ENCODE measurements at regions not wholly inside any gene's neighbourhood (a gene's known extent, or its start where the extent isn't known, plus 50 kb on each side); places are given as distances from the start of the nearest gene placed in this dataset.

DNA sequence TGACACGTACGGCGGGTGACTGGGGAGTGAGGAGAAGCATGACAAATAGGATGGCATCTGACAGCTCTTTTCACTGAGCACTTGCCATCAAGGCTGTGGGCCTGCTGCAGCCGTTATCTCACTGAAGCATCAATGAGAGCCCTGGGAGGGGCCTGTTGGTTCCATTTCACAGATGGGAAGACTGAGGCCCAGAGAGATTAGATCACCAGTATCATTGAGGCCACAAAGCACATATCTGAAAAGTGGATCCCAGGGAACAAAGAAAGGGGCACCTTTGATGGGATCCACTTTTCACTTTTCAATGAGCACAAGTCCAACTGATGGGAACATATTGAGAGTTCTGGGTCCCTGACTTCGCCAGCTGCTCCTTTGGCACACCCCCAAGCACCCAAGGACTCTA, 144.4 kb upstream of the LHX1 start:
- Histone ChIP-seq H3K9me3 (ENCODE audit: control extremely low read depth in 1 of 5, control insufficient read depth in 4 of 5, insufficient read depth in 2 of 5, low read depth in 1 of 5, low read length in 4 of 5) (peaks cover 0 to 3% (median 0%) of the 10 kb centered on the region in 5 experiments), H3K36me3 (ENCODE audit: control insufficient read depth in 4 of 4, insufficient read depth in 4 of 4, low read length in 3 of 4) (no peaks in the 10 kb centered on the region), H3K4me3 (ENCODE audit: control insufficient read depth in 1 of 7, extremely low read depth in 1 of 7, insufficient read depth in 4 of 7, low read depth in 2 of 7, low read length in 6 of 7) (no peak overlapping the region), H3K27me3 (replicated peaks in 2 of 5; ENCODE audit: control insufficient read depth in 4 of 5, insufficient read depth in 5 of 5, low read length in 4 of 5) (peaks cover 3 to 36% (median 15%) of the 10 kb centered on the region in 5 experiments), H3K4me1 (ENCODE audit: control extremely low read depth in 1 of 4, control insufficient read depth in 4 of 4, insufficient read depth in 4 of 4, low read length in 3 of 4) (no peaks in the 10 kb centered on the region), H3K27ac (ENCODE audit: insufficient read depth in 1 of 2, low read depth in 1 of 2, low read length in 2 of 2, poor library complexity in 1 of 2, severe bottlenecking in 2 of 2) (no peak overlapping the region)
- ChIA-PET CTCF (no interaction called here), POLR2A (no interaction called here)
- 94% methylated on average over 5 of the region's 5 CpGs for WGBS (ENCODE audit: insufficient coverage)
- no peak for DNase-seq

DNA sequence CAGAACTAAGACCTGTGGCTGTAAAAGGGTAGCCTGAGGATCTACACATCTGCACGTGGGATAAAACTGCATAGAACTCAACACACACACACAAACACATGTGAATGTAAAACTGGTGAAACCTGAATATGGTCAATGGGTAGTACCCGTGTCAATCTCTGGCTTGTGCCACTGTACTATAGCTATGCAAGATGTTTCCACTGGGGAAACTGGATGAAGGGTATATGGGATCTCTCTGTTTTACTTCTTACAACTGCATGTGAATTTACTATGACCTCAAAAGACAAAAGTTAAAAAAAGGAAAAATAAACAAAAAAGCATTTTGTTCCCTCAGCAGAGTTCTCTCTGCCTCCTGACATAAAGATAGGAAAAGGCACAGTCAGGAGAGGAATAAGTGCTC, 143.3 kb upstream of the LHX1 start:
- ChIA-PET CTCF (no interaction called here), POLR2A (no interaction called here)
- peaks cover 0 to 3% (median 0%) of the 10 kb centered on the region in 5 experiments for H3K9me3 ChIP-seq (ENCODE audit: control extremely low read depth in 1 of 5, control insufficient read depth in 4 of 5, insufficient read depth in 2 of 5, low read depth in 1 of 5, low read length in 4 of 5)
- H3K4me3 ChIP-seq (ENCODE audit: control insufficient read depth in 1 of 7, extremely low read depth in 1 of 7, insufficient read depth in 4 of 7, low read depth in 2 of 7, low read length in 6 of 7), result no peak overlapping the region
- H3K36me3 ChIP-seq (ENCODE audit: control insufficient read depth in 4 of 4, insufficient read depth in 4 of 4, low read length in 3 of 4), result no peaks in the 10 kb centered on the region
- H3K4me1 ChIP-seq (ENCODE audit: control extremely low read depth in 1 of 4, control insufficient read depth in 4 of 4, insufficient read depth in 4 of 4, low read length in 3 of 4), result no peaks in the 10 kb centered on the region
- no peak for DNase-seq
- H3K27ac ChIP-seq (ENCODE audit: insufficient read depth in 1 of 2, low read depth in 1 of 2, low read length in 2 of 2, poor library complexity in 1 of 2, severe bottlenecking in 2 of 2), result no peak overlapping the region
- H3K27me3 ChIP-seq (replicated peaks in 2 of 5; ENCODE audit: control insufficient read depth in 4 of 5, insufficient read depth in 5 of 5, low read length in 4 of 5), result peaks cover 3 to 36% (median 15%) of the 10 kb centered on the region in 5 experiments
- no CpG with 5 or more reads among the region's 2 CpGs for WGBS (ENCODE audit: insufficient coverage)

DNA sequence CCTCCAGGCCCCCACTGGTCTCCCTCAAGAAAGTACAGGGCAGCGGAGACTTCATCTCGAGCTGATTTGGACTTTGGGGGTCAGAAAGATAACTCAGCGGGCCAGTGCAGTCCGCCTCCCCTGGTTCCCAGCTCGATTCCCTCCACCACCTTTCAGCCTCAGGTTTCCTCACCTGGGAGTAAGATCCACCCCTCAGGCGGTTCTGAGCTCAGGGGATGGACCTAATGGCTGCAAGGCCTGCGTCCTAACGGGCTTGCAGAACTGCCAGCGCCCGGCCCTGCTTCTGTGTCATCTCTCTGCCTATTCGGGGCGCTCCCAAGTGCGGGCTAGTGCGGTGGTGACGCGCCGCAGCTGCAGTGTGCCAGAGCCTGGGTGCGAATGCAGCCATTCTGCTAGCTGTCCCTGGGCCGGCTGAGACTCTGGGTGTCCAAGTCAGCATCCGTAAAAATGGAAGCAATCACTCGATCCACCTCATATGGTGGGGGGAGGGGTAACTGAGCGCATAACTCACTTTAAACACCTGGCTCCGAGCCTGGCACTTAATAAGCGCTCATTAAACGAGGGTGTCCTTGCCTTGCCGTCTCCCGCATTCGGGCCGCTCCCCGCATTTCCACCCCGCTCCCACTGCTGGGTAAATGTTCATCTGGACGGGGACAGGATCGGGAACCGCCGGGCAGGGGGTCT, 129.6 kb upstream of the LHX1 start:
- DNase-seq, result no peak
- Histone ChIP-seq H3K27me3 (replicated peaks in 2 of 5; ENCODE audit: control insufficient read depth in 4 of 5, insufficient read depth in 5 of 5, low read length in 4 of 5) (peaks cover 5 to 89% (median 42%) of the 10 kb centered on the region in 5 experiments), H3K9me3 (ENCODE audit: control extremely low read depth in 1 of 5, control insufficient read depth in 4 of 5, insufficient read depth in 2 of 5, low read depth in 1 of 5, low read length in 4 of 5) (peaks cover 0 to 3% (median 2%) of the 10 kb centered on the region in 5 experiments), H3K4me3 (ENCODE audit: control insufficient read depth in 1 of 7, extremely low read depth in 1 of 7, insufficient read depth in 4 of 7, low read depth in 2 of 7, low read length in 6 of 7) (no peak overlapping the region), H3K27ac (ENCODE audit: insufficient read depth in 1 of 2, low read depth in 1 of 2, low read length in 2 of 2, poor library complexity in 1 of 2, severe bottlenecking in 2 of 2) (no peak overlapping the region), H3K4me1 (ENCODE audit: control extremely low read depth in 1 of 4, control insufficient read depth in 4 of 4, insufficient read depth in 4 of 4, low read length in 3 of 4) (peaks cover 0 to 3% (median 1%) of the 10 kb centered on the region in 4 experiments), H3K36me3 (ENCODE audit: control insufficient read depth in 4 of 4, insufficient read depth in 4 of 4, low read length in 3 of 4) (no peaks in the 10 kb centered on the region)
- WGBS (ENCODE audit: insufficient coverage), result 13% methylated on average over 33 of the region's 35 CpGs
- ChIA-PET POLR2A (no interaction called here), CTCF (no interaction called here)

DNA sequence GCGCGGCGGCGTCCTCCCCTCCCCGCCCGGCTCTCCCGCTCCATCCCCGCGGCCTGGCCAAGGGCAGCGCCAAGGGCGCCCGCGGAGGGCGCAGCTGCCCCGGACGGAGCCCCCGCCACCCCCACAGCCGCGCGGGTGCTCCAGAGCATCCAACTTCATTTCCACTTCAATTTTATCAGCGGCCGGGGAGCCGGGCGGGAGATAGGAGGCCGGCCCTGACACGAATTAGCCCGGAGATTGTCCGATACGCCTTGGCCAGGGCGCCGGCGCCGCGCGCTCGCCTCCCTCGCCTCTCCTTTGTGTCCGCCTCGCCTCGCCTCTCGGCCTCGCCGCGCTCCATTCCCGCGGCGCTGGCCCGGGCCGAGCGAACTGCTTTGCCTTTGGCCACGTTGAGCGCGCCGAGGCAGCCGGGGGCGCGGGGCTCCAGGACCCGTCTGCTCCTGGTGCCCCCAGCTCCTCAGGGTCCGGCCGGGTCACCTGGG, 129.1 kb upstream of the LHX1 start:
- H3K27me3 ChIP-seq (replicated peaks in 2 of 5; ENCODE audit: control insufficient read depth in 4 of 5, insufficient read depth in 5 of 5, low read length in 4 of 5), result peaks cover 5 to 95% (median 46%) of the 10 kb centered on the region in 5 experiments
- peaks cover 0 to 3% (median 1%) of the 10 kb centered on the region in 4 experiments for H3K4me1 ChIP-seq (ENCODE audit: control extremely low read depth in 1 of 4, control insufficient read depth in 4 of 4, insufficient read depth in 4 of 4, low read length in 3 of 4)
- no peaks in the 10 kb centered on the region for H3K36me3 ChIP-seq (ENCODE audit: control insufficient read depth in 4 of 4, insufficient read depth in 4 of 4, low read length in 3 of 4)
- H3K27ac ChIP-seq (ENCODE audit: insufficient read depth in 1 of 2, low read depth in 1 of 2, low read length in 2 of 2, poor library complexity in 1 of 2, severe bottlenecking in 2 of 2), result no peak overlapping the region
- H3K4me3 ChIP-seq (ENCODE audit: control insufficient read depth in 1 of 7, extremely low read depth in 1 of 7, insufficient read depth in 4 of 7, low read depth in 2 of 7, low read length in 6 of 7), result peak overlapping the region in 2 of 7 experiments; percentile 4 to 5
- no peak for DNase-seq
- POLR2A ChIA-PET, result no interaction called here
- H3K9me3 ChIP-seq (ENCODE audit: control extremely low read depth in 1 of 5, control insufficient read depth in 4 of 5, insufficient read depth in 2 of 5, low read depth in 1 of 5, low read length in 4 of 5), result peaks cover 0 to 3% (median 2%) of the 10 kb centered on the region in 5 experiments
- WGBS (ENCODE audit: insufficient coverage), result 2% methylated on average over 41 of the region's 60 CpGs
- CTCF ChIA-PET, result no interaction called here

DNA sequence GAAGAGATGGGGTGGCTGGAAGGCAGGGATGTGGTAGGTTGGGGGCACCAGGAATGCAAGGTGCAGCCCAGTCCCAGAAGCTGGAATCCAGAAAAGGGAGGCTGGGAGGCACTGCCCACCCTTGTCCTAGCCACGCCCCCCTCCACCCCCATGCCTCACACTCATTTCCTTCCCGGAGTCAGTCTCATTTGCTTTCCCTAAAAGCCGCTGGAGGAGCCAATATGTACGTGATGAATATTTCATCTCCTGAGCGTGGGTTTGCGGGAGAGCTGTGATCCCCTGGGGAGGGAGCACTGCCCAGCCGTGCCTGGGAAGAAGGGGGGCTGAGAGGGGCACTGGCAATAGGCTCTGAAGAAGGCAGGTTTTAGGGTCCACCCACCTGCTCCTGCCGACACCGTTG, 124.5 kb upstream of the LHX1 start:
- H3K36me3 ChIP-seq (ENCODE audit: control insufficient read depth in 4 of 4, insufficient read depth in 4 of 4, low read length in 3 of 4), result no peaks in the 10 kb centered on the region
- DNase-seq, result no peak
- CTCF ChIA-PET, result no interaction called here
- H3K4me3 ChIP-seq (ENCODE audit: control insufficient read depth in 1 of 7, extremely low read depth in 1 of 7, insufficient read depth in 4 of 7, low read depth in 2 of 7, low read length in 6 of 7), result no peak overlapping the region
- no peak overlapping the region for H3K27ac ChIP-seq (ENCODE audit: insufficient read depth in 1 of 2, low read depth in 1 of 2, low read length in 2 of 2, poor library complexity in 1 of 2, severe bottlenecking in 2 of 2)
- H3K27me3 ChIP-seq (replicated peaks in 2 of 5; ENCODE audit: control insufficient read depth in 4 of 5, insufficient read depth in 5 of 5, low read length in 4 of 5), result peaks cover 0 to 89% (median 38%) of the 10 kb centered on the region in 5 experiments
- POLR2A ChIA-PET, result no interaction called here
- H3K4me1 ChIP-seq (ENCODE audit: control extremely low read depth in 1 of 4, control insufficient read depth in 4 of 4, insufficient read depth in 4 of 4, low read length in 3 of 4), result peaks cover 0 to 3% (median 1%) of the 10 kb centered on the region in 4 experiments
- WGBS (ENCODE audit: insufficient coverage), result 6% methylated on average over 6 of the region's 9 CpGs
- H3K9me3 ChIP-seq (ENCODE audit: control extremely low read depth in 1 of 5, control insufficient read depth in 4 of 5, insufficient read depth in 2 of 5, low read depth in 1 of 5, low read length in 4 of 5), result no peaks in the 10 kb centered on the region

DNA sequence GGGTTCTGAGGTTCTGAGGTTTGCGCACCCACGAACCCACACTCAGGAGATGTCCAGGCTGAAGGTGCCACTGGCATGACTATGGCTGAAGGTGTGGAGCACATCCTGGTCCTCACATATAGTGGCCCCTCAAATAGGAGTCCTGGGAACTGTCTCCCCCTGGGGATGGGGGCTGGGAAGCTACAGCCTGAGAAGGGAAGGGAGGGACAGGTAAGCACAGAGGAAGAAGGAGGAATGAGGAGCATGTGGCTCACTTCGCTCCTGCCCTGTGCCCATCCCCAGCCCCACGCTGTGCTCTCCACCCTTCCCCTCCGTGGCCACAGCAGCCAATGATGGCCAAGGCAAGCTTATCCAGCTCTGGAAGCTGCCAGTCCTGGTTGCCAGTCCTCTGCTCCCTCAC, 123.9 kb upstream of the LHX1 start:
- Histone ChIP-seq H3K36me3 (ENCODE audit: control insufficient read depth in 4 of 4, insufficient read depth in 4 of 4, low read length in 3 of 4) (no peaks in the 10 kb centered on the region), H3K9me3 (ENCODE audit: control extremely low read depth in 1 of 5, control insufficient read depth in 4 of 5, insufficient read depth in 2 of 5, low read depth in 1 of 5, low read length in 4 of 5) (no peaks in the 10 kb centered on the region), H3K4me1 (ENCODE audit: control extremely low read depth in 1 of 4, control insufficient read depth in 4 of 4, insufficient read depth in 4 of 4, low read length in 3 of 4) (peaks cover 0 to 3% (median 1%) of the 10 kb centered on the region in 4 experiments), H3K27ac (ENCODE audit: insufficient read depth in 1 of 2, low read depth in 1 of 2, low read length in 2 of 2, poor library complexity in 1 of 2, severe bottlenecking in 2 of 2) (no peak overlapping the region), H3K27me3 (replicated peaks in 2 of 5; ENCODE audit: control insufficient read depth in 4 of 5, insufficient read depth in 5 of 5, low read length in 4 of 5) (peaks cover 0 to 87% (median 34%) of the 10 kb centered on the region in 5 experiments), H3K4me3 (ENCODE audit: control insufficient read depth in 1 of 7, extremely low read depth in 1 of 7, insufficient read depth in 4 of 7, low read depth in 2 of 7, low read length in 6 of 7) (no peak overlapping the region)
- DNase-seq, result no peak
- POLR2A ChIA-PET, result no interaction called here
- CTCF ChIA-PET, result no interaction called here
- 62% methylated on average over 5 of the region's 5 CpGs for whole genome bisulfite sequencing (ENCODE audit: insufficient coverage)

DNA sequence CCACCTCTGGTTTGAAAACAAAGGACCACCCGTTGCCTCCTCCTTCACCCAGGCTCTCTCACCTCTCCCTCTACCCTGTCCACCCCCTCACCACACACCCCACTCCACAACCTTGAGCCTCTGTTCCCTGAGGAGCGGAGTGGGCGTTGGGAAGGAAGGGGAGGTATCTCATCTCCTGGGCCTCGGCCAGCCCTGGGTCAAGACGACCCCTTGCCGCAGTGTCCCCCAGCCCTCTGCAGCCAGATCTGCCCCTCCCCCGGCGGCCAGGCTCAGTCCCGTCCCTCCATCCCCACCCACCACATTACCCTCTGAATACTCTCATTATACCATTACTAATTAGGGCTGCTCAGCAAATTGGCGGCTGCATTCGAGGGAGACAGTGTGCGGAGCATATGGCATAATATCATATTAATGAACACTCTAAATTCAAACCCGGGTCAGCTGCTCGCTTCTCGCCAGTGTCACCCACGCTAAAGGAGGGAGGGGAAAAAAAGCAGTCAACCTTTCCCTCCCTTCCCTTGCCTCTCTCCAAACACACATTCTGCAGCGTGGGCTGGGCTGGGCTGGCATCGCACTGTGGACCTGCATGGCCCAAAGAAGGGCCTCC, 123.2 kb upstream of the LHX1 start:
- DNase-seq, result no peak
- H3K27ac ChIP-seq (ENCODE audit: insufficient read depth in 1 of 2, low read depth in 1 of 2, low read length in 2 of 2, poor library complexity in 1 of 2, severe bottlenecking in 2 of 2), result no peak overlapping the region
- no peaks in the 10 kb centered on the region for H3K36me3 ChIP-seq (ENCODE audit: control insufficient read depth in 4 of 4, insufficient read depth in 4 of 4, low read length in 3 of 4)
- H3K4me3 ChIP-seq (ENCODE audit: control insufficient read depth in 1 of 7, extremely low read depth in 1 of 7, insufficient read depth in 4 of 7, low read depth in 2 of 7, low read length in 6 of 7), result no peak overlapping the region
- H3K27me3 ChIP-seq (replicated peaks in 2 of 5; ENCODE audit: control insufficient read depth in 4 of 5, insufficient read depth in 5 of 5, low read length in 4 of 5), result peaks cover 0 to 80% (median 29%) of the 10 kb centered on the region in 5 experiments
- CTCF ChIA-PET, result no interaction called here
- WGBS (ENCODE audit: insufficient coverage), result 40% methylated on average over 10 of the region's 18 CpGs
- no peaks in the 10 kb centered on the region for H3K4me1 ChIP-seq (ENCODE audit: control extremely low read depth in 1 of 4, control insufficient read depth in 4 of 4, insufficient read depth in 4 of 4, low read length in 3 of 4)
- POLR2A ChIA-PET, result no interaction called here
- H3K9me3 ChIP-seq (ENCODE audit: control extremely low read depth in 1 of 5, control insufficient read depth in 4 of 5, insufficient read depth in 2 of 5, low read depth in 1 of 5, low read length in 4 of 5), result no peaks in the 10 kb centered on the region

Data from common myeloid progenitor, CD34-positive (primary cell).